SK-N-SH (cell line): ENCODE measurements at regions not wholly inside any gene's neighbourhood (a gene's known extent, or its start where the extent isn't known, plus 50 kb on each side); places are given as distances from the start of the nearest gene placed in this dataset.

Source experiments
- CHD2 ChIP-seq: fragments of 150-350 bp; IDR thresholded peaks from 2 replicates; pipeline ENCODE4 v1.6.1; 2018; ENCODE audit warnings: low read length; ENCODE audit not compliant: partially characterized antibody
- CTCF ChIP-seq: fragments of 200-600 bp; sonication (generic); IDR thresholded peaks from 2 replicates; pipeline ENCODE4 v1.6.1; 2017; ENCODE audit warnings: antibody characterized with exemption, mild to moderate bottlenecking, moderate library complexity
- MAX ChIP-seq: IDR thresholded peaks from 2 replicates; pipeline ENCODE4 v1.4.0; 2012; ENCODE audit warnings: low read depth
- PBX3 ChIP-seq: IDR thresholded peaks from 2 replicates; pipeline ENCODE4; 2012

GRCh38 chr5:24290536-24290935, 354.2 kb downstream of the CDH10 start:
- no peak for TF ChIP-seq CHD2
- TF ChIP-seq MAX: no peak
- no peak for TF ChIP-seq CTCF
- no peak for TF ChIP-seq PBX3
